GM12892 (cell line): ENCODE measurements at regions not wholly inside any gene's neighbourhood (a gene's known extent, or its start where the extent isn't known, plus 50 kb on each side); places are given as distances from the start of the nearest gene placed in this dataset.

ENCODE experiments used
- POLR2A ChIP-seq: IDR thresholded peaks from 2 replicates; pipeline ENCODE4 v1.6.1; 2011; ENCODE audit warnings: low read depth, low read length, control low read depth
- POLR2AphosphoS5 ChIP-seq: IDR thresholded peaks from 2 replicates; pipeline ENCODE4 v1.6.1; 2011; ENCODE audit warnings: low read depth, low read length, control low read depth

DNA sequence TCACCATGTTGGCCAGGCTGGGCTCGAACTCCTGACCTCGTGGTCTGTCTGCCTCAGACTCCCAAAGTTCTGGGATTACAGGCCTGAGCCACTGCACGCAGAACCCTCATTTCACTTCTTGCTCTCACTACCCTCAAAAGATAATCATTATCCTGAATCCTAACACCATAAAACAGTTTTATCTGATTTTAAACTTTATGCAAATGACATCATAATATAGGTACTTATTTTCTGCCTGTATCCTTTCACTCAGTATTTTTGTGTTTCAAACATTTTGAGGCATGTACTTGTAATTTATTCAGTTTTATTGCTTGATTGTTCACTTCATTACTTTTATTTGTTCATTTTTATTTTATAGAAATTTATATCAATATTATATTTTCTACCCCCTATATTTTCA, 719.2 kb upstream of the ARRDC3 start:
- TF ChIP-seq POLR2AphosphoS5 (no peak), POLR2A (no peak)
